ENCODE measurements at regions not wholly inside any gene's neighbourhood (a gene's known extent, or its start where the extent isn't known, plus 50 kb on each side); places are given as distances from the start of the nearest gene placed in this dataset.
"Not testable (repeated sequence)": the region's sequence is repeated elsewhere in the genome, so short reads cannot be mapped to it uniquely, and the experiment has no call there.

- no peak for DNase-seq
These were observed 1240.1 kb upstream of the WWC1 start for GRCh38 chr5:167051402-167051768.

- DNase-seq = no peak
These were observed 1238.7 kb upstream of the WWC1 start for GRCh38 chr5:167052791-167053190.

- no peak for DNase-seq
These were observed 1233.8 kb upstream of the WWC1 start for GRCh38 chr5:167057665-167058064.

DNA sequence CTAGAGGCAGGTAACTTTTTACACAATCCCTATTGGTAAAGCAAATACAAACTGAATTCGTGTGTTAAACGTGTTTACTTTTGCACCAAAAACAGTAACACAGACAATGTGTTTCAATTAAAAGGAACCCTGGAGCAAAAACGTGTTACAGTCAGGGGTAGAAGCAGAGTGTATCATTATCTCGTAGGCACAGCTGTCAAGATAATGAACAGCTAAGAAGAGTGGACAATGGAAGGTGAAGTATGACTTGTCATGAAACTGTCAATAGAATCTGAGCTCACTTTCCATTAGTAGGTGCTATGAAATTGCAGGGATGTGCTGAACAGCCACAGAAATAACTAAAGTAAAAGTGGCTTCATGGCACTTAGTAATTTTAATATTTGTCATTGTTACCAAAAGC, 1229.8 kb upstream of the WWC1 start:
- DNase-seq = no peak

GRCh38 chr5:167063116-167063515, 1228.3 kb upstream of the WWC1 start:
- DNase-seq = no peak

DNA sequence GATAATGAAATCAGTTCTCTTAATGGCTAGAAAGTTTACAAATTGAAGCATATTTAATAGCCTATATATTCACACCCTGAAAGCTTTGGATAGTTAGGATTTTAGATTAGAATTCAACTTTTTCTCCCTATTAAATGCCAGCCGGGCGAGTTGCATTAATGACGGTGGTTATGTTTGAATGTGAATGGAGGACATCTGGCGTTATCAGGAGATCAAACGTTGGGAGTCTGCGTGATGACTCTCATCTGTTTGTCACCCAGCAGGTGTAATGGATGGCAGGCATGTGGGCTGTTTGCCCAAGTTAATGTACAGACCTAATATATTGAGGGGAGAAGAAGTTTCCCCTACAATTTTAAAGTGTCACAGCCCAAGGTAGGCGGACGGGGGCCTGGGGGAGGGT, 1227.7 kb upstream of the WWC1 start:
- no peak for DNase-seq

- DNase-seq = no peak
These were observed 1227.2 kb upstream of the WWC1 start for GRCh38 chr5:167064198-167064776.

GRCh38 chr5:167065794-167066193, 1225.7 kb upstream of the WWC1 start:
- no peak for DNase-seq

DNA sequence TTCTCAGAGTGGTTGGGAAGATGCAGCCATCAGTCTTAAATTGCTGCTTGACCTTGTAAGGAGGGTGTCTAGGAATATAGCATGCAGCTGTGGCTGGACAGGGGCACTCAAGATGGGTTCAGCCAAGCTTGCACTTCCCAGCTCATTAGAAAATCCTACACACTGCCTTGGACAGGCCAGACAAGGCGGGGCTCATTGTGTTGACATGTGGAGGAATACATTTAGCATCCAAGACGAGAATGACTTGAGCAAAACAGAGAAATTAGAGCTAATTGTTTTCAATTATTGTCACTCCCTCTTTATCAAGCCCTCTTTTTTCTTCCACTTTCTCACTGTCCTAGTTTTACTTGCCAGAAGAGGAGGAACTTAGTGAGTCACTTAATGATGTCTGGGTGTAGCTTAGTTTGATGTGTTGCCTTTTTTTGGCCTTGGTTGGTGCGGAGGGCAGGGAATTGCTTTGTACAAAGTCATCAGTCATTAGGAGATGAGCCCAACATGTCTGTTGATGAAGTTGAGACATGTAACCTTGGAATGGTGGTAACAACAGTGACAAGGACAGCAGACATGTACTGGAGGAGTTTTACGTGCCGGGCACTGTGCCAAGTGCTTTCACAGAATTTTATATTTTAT, 1219.3 kb upstream of the WWC1 start:
- no peak for DNase-seq

GRCh38 chr5:167081561-167081960, 1209.9 kb upstream of the WWC1 start:
- no peak for DNase-seq

DNA sequence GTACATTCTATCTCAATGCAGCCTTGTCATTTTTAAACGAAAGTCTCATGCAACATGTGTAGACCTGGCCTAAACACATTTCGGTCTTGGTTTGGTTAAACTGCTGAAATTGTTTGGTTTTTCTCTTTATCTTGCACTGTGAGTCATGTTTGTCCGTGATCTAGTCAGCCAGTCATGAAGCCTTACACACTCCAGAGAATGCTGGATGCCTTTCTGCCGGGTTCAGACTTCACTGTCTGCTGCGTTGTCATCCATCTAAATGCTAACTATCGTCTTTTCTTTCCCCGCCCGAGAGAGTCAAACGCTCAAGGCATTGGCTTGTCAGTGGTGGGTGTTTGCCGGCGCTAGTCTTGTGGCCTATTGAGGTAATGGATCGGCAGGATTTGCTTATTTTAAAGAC, 1194.6 kb upstream of the WWC1 start:
- DNase-seq = no peak

- DNase-seq = no peak
These were observed 1187.1 kb upstream of the WWC1 start for GRCh38 chr5:167104351-167104750.

- DNase-seq = no peak
These were observed 1185.5 kb upstream of the WWC1 start for GRCh38 chr5:167105941-167106340.

- no peak for DNase-seq
These were observed 1183.8 kb upstream of the WWC1 start for GRCh38 chr5:167107684-167108083.

GRCh38 chr5:167108266-167108665, 1183.2 kb upstream of the WWC1 start:
- not testable (repeated sequence) for DNase-seq

DNA sequence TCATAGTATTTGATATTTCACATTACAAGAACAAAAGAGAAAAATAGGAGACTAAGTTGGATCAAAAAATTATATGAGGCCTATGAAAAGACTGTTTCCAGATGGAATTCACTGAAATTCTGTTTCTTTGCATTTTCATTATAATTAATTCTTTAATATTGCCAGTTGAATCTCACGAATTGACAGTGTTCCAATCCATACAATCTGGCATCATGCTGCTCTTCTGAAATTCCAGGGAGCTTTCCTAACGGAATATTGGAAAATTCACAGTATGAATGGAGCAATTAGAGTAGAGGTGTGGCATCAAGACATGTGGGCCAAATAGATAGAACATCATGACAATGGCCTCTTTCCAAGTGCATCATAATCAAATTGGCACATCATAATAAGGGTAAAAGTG, 1178.9 kb upstream of the WWC1 start:
- DNase-seq = no peak

- DNase-seq = no peak
These were observed 1169.2 kb upstream of the WWC1 start for GRCh38 chr5:167122267-167122666.

GRCh38 chr5:167123126-167123525, 1168.3 kb upstream of the WWC1 start:
- DNase-seq = no peak

- DNase-seq = no peak
These were observed 1162.9 kb upstream of the WWC1 start for GRCh38 chr5:167128581-167128980.

- DNase-seq = no peak
These were observed 1150.7 kb upstream of the WWC1 start for GRCh38 chr5:167140548-167141291.

- no peak for DNase-seq
These were observed 1147.7 kb upstream of the WWC1 start for GRCh38 chr5:167143716-167144115.

DNA sequence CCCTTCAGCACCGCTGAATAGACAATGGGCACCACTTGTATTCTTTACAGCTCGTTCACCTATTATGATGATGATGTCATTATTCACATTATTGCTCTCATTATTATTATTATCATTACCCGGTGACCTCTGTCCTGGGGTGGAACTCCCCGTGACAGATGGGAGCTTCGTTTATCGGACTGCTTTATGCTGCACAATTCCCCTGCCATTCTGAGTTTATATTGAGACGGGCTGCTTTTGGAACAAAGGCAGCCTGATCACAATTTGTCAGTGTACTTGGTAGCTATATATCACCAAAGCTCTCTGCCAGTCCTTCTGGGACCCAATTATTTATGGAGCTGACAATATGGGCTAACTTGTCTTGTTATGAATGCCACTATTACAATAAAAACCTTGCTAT, 1145.6 kb upstream of the WWC1 start:
- no peak for DNase-seq

GRCh38 chr5:167147879-167148278, 1143.6 kb upstream of the WWC1 start:
- no peak for DNase-seq

DNA sequence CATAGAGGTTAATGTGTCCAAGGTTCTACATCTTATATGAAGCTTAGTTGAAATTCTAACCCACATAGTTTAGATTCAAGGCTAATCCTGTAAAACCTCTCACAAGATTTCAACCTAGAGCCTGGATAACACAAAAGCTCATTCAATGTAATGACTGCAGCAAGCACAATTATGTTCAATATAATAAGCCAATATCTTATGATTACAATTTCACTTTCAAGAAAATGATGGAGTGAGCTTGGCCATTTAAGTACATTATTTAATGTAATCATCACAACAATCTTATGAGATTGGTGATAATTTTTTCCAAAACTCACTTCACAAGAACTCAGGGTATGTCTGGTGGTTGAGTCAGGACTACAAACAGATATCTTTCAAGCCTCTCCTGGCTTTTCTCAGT, 1140.8 kb upstream of the WWC1 start:
- no peak for DNase-seq

DNA sequence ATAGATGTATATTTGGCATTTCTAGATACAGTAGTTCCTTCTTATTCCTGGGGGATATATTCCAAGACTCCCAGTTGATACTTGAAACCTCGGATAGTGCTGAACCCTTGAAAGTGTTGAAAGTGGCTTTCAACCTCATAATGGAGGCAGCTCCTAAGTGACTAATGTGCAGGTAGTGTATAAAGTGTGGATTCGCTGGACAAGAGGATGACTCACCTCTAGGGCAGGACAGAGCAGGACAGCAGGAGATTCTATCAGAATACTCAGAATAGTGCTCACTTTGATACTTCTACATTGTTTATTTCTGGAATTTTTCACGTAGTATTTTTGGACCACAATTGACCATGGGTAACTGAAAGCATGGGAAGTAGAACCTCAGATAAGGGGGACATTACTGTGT, 1138.9 kb upstream of the WWC1 start:
- no peak for DNase-seq

All from CD4-positive, alpha-beta T cell treated with Interleukin-4 for 4 hours (primary cell).